ENCODE measurements at regions not wholly inside any gene's neighbourhood (a gene's known extent, or its start where the extent isn't known, plus 50 kb on each side); places are given as distances from the start of the nearest gene placed in this dataset.

- TF ChIP-seq CTCF (IDR thresholded peaks at IDR 0.05; ENCODE audit: borderline replicate concordance, insufficient read depth, low read depth, low read length), result no peak
- H3K4me3 ChIP-seq (ENCODE audit: low read depth, low read length), result no peak overlapping the region
Measured at GRCh38 chr13:62537593-62537992, 1121.9 kb upstream of the PCDH20 start.

- H3K4me3 ChIP-seq (ENCODE audit: low read depth, low read length), result no peak overlapping the region
- no peak for TF ChIP-seq CTCF (IDR thresholded peaks at IDR 0.05; ENCODE audit: borderline replicate concordance, insufficient read depth, low read depth, low read length)
Measured at GRCh38 chr13:62525652-62526051, 1110.0 kb upstream of the PCDH20 start.

DNA sequence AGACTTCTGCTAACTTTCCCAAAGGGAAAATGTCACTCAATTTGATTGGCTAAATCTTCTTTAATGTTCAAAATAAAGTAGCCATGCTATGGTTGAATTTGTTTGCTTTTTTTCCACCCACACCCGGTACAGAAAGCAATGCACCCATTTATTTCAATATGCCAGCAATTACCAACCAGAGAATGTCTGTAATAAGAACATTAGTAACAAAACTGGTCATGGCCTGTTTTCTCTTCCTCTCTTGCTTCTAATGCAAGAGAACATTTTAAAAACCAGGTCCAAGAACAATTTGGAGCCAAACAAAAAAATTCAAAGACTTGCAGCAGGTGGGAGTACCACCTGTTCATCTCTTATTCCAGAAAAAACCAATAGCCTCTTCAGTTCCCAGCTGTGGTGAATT, 1108.8 kb upstream of the PCDH20 start:
- no peak overlapping the region for H3K4me3 ChIP-seq (ENCODE audit: low read depth, low read length)
- TF ChIP-seq CTCF (IDR thresholded peaks at IDR 0.05; ENCODE audit: borderline replicate concordance, insufficient read depth, low read depth, low read length), result no peak

- H3K4me3 ChIP-seq (ENCODE audit: low read depth, low read length), result no peak overlapping the region
- TF ChIP-seq CTCF (IDR thresholded peaks at IDR 0.05; ENCODE audit: borderline replicate concordance, insufficient read depth, low read depth, low read length), result no peak
Measured at GRCh38 chr13:62524061-62524460, 1108.4 kb upstream of the PCDH20 start.

DNA sequence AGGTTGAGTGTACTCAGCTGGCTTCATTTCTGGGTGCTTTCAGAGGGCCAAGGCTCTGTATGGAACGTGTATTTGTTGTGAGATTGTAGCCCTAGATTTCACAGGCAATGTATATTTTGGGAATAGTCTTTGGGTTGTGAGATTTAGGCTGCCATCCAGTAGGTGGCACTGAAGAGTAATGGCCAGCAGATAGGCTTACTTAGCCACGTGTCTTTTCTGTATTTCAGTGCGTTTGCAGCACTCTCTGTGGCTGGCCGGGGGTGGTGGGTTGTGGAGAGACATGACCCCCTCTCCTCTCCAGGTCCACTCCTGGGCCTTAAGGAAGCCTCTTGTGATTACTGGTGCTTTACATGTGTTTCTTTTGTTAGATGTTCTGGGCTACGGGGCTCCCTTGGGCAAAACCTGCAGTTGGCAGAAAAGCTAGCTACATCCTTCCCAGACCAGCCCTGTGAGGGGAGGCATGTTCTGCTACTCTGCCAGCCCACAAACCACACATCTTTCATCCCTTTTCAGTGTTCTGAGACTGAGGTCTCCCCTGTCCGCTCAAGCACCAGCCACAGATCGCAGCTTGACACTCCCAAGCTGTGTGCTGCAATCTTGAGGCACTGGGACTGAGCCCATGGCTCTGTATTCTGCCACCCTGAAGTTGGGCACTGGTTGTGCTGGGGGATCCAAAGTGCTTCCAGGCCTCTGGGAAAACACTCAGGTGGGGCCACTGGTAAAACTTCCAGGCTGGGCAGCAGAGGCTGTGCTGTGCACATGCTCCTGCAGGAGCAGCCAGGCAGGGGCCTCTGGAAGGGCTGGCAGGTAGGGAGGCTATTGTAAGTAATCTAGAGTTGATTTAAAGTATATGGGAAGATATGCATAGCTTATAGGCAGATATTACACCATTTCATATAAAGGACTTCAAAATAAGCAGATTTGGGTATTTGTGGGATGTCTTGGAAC, 1096.8 kb upstream of the PCDH20 start:
- TF ChIP-seq CTCF (IDR thresholded peaks at IDR 0.05; ENCODE audit: borderline replicate concordance, insufficient read depth, low read depth, low read length), result peak; percentile 85

GRCh38 chr13:62510906-62511655, 1095.4 kb upstream of the PCDH20 start:
- no peak overlapping the region for H3K4me3 ChIP-seq (ENCODE audit: low read depth, low read length)
- no peak for TF ChIP-seq CTCF (IDR thresholded peaks at IDR 0.05; ENCODE audit: borderline replicate concordance, insufficient read depth, low read depth, low read length)

More for the DNA sequence above, 1096.8 kb upstream of the PCDH20 start:
- H3K4me3 ChIP-seq (ENCODE audit: low read depth, low read length), result no peak overlapping the region
